Stimulated activated naive CD8-positive, alpha-beta T cell treated with anti-CD3 and anti-CD28 coated beads, Interleukin-15, amount 100 ng/mL, for 72 hours (primary cell): ENCODE measurements at regions not wholly inside any gene's neighbourhood (a gene's known extent, or its start where the extent isn't known, plus 50 kb on each side); places are given as distances from the start of the nearest gene placed in this dataset.
"Not testable (repeated sequence)": the region's sequence is repeated elsewhere in the genome, so short reads cannot be mapped to it uniquely, and the experiment has no call there.

Experiments
- ATAC-seq: fragments of 150-1000 bp; cut with Tn5 transposase; 2 replicates; pipeline ENCODE4 v1.10.0; 2021; ENCODE audit warnings: mild to moderate bottlenecking, moderate library complexity
- DNase-seq, 2 donors: peaks; one replicate each; pipeline ENCODE4 v3.0.0; 2021 to 2022
- H3K27ac Mint-ChIP-seq, 2 donors: one replicate each; pipeline ENCODE4 v1.8.0; 2022; ENCODE audit warnings: mild to moderate bottlenecking in 2 of 2, mixed read lengths in 2 of 2, moderate library complexity in 2 of 2
- H3K27me3 Mint-ChIP-seq: one replicate; pipeline ENCODE4 v1.8.0; 2022; ENCODE audit warnings: mixed read lengths
- H3K4me1 Mint-ChIP-seq: one replicate; pipeline ENCODE4 v1.8.0; 2022; ENCODE audit warnings: mild to moderate bottlenecking, mixed read lengths
- H3K4me3 Mint-ChIP-seq, 2 donors: one replicate each; pipeline ENCODE4 v1.8.0; 2022; ENCODE audit warnings: mild to moderate bottlenecking in 2 of 2, mixed read lengths in 2 of 2, moderate library complexity in 1 of 2
- H3K9me3 Mint-ChIP-seq, 2 donors: one replicate each; pipeline ENCODE4 v1.8.0; 2022; ENCODE audit warnings: mixed read lengths in 2 of 2

DNA sequence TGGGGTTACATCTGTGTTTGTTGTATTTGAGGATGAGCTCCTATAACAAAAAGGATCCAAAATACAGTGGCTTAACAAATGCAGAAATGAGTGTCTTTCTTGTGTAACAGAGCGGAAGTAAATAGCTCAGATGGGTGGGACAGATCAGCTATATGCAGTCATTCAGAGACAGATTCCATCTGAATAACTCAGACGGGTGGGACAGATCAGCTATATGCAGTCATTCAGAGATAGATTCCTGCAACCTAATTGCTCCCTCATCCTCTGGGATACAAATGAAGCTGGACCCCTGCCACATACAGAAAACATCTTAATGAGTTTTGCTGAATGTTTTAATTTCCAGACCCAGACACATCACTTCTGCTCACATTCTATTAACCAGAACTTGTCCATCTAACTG lies 332.3 kb downstream of the BCKDHB start:
- ATAC-seq: no peak
- Mint-ChIP-seq H3K27me3 (no peaks in the 10 kb centered on the region), H3K9me3 (no peaks in the 10 kb centered on the region), H3K27ac (no peak overlapping the region), H3K4me3 (no peak overlapping the region), H3K4me1 (no peaks in the 10 kb centered on the region)
- no peak for DNase-seq

- DNase-seq: no peak
- ATAC-seq: no peak
- H3K27me3 Mint-ChIP-seq: no peaks in the 10 kb centered on the region
- no peak overlapping the region for H3K27ac Mint-ChIP-seq
- no peaks in the 10 kb centered on the region for H3K4me1 Mint-ChIP-seq
- no peak overlapping the region for H3K4me3 Mint-ChIP-seq
- H3K9me3 Mint-ChIP-seq: no peaks in the 10 kb centered on the region
Measured at GRCh38 chr6:80437801-80438200, 331.3 kb downstream of the BCKDHB start.

DNA sequence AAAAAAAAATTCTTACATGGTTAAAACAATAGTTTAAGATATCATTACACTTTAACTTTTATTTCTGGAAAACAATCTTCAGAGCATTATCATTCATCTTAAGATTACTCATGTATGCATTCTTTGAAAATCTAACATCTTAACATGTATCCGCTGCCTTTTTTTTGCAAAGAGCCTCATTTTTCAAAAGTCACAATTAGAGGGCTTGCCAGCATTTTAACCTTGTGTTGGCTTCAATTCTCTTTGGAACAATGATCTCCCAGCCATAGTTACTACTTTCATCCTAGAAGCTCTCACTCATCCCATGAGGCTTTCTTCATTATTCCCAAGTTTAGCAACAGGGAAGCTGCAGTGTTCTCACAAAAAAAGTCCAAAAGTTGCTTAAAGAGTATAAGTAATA lies 330.8 kb downstream of the BCKDHB start:
- ATAC-seq (no peak), DNase-seq (no peak)
- no peak overlapping the region for H3K4me3 Mint-ChIP-seq
- H3K27me3 Mint-ChIP-seq: no peaks in the 10 kb centered on the region
- no peaks in the 10 kb centered on the region for H3K4me1 Mint-ChIP-seq
- H3K9me3 Mint-ChIP-seq: peaks cover 3 to 4% of the 10 kb centered on the region in 2 donors
- no peak overlapping the region for H3K27ac Mint-ChIP-seq

DNA sequence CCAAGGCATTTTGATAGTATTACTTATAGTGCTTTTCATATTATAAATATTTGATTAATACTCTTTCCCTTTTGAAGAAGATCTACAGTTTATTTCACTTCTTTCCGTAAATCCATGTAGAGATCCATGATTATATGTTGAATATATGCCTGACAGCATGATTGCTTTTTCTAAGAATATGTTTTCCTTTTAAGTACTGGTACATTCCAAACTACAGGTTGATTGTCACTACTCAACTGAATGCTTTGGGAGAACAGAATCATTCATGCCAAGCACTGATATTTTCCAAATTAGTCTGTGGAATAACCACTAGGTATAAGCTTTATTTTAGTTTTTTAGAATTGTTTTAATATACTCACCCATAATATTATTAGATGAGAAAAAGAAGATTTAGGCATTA lies 330.2 kb downstream of the BCKDHB start:
- ATAC-seq (no peak), DNase-seq (no peak)
- no peaks in the 10 kb centered on the region for H3K27me3 Mint-ChIP-seq
- no peak overlapping the region for H3K4me3 Mint-ChIP-seq
- H3K4me1 Mint-ChIP-seq: no peaks in the 10 kb centered on the region
- H3K9me3 Mint-ChIP-seq: peaks cover 5 to 7% of the 10 kb centered on the region in 2 donors
- no peak overlapping the region for H3K27ac Mint-ChIP-seq

DNA sequence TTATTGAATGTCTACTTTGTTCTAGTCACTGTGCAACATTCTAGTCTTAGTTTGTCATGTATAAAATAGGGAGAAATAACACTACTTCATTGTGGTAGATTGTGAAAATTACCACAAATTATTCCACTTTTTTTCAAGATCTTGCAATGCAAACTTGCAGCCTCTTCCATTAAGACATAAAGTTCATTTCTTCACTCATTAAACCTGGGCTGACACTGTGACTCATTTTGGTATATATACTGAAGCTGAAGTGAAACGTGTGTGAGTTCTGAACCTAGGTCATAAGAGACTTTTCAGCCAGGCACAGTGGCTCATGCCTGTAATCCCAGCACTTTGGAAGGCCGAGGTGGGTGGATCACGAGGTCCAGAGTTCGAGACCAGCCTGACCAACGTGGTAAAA lies 329.0 kb downstream of the BCKDHB start:
- Mint-ChIP-seq H3K27me3 (no peaks in the 10 kb centered on the region), H3K4me3 (no peak overlapping the region), H3K4me1 (no peaks in the 10 kb centered on the region), H3K9me3 (peaks cover 10 to 19% of the 10 kb centered on the region in 2 donors), H3K27ac (no peak overlapping the region)
- DNase-seq (no peak), ATAC-seq (no peak)

DNA sequence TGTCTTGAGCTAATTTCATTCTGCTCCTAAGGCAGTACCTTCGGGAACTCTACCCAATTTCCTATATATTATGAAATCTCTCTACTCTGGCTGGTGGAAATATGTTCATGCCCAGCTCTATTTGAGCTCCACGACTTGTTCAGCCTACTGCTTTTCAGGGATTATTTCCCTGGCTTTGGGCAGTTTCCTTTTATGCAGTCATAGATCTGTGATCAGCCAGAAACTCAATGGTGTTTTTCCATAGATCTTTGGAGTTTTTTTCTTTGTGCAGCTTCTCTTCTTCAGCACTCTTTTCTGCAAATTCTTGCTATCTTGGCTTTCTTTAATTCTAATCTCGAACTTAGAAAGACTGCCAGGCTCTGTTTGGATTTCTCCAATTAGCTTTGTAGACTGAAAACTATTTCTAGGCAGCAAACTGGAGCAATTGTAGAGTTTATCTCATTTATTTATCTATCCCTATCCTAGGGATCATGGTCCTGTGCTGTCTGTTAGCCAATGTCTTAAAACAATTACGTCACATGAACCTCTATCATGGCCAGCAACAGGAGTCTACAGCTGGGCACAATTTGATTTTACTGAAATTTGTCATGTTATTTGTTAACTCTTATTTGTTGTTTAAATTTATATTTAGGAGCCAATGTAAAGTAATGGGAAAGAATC lies 328.4 kb downstream of the BCKDHB start:
- H3K27ac Mint-ChIP-seq: no peak overlapping the region
- peaks cover 11 to 25% of the 10 kb centered on the region in 2 donors for H3K9me3 Mint-ChIP-seq
- DNase-seq (no peak), ATAC-seq (no peak)
- no peaks in the 10 kb centered on the region for H3K27me3 Mint-ChIP-seq
- H3K4me1 Mint-ChIP-seq: no peaks in the 10 kb centered on the region
- H3K4me3 Mint-ChIP-seq: no peak overlapping the region

DNA sequence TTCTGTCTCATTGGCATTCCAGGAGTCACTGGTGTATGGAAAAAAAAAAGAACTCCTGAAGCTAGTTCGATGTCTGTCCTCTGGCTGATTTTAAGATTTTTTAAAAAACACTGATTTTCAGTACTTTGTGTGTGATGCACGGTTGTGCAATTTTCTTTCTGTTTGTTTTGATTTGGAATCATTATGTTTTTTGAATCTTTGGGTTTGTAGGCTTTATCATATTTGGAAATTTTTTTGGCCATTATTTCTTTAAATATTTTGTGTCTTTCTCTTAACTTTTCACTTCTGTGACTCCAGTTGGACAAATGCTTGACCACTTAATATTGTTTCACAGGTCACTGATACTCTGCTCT lies 327.2 kb downstream of the BCKDHB start:
- peaks cover 11 to 26% of the 10 kb centered on the region in 2 donors for H3K9me3 Mint-ChIP-seq
- no peak overlapping the region for H3K27ac Mint-ChIP-seq
- no peaks in the 10 kb centered on the region for H3K4me1 Mint-ChIP-seq
- no peak for ATAC-seq
- no peaks in the 10 kb centered on the region for H3K27me3 Mint-ChIP-seq
- no peak for DNase-seq
- H3K4me3 Mint-ChIP-seq: no peak overlapping the region

DNA sequence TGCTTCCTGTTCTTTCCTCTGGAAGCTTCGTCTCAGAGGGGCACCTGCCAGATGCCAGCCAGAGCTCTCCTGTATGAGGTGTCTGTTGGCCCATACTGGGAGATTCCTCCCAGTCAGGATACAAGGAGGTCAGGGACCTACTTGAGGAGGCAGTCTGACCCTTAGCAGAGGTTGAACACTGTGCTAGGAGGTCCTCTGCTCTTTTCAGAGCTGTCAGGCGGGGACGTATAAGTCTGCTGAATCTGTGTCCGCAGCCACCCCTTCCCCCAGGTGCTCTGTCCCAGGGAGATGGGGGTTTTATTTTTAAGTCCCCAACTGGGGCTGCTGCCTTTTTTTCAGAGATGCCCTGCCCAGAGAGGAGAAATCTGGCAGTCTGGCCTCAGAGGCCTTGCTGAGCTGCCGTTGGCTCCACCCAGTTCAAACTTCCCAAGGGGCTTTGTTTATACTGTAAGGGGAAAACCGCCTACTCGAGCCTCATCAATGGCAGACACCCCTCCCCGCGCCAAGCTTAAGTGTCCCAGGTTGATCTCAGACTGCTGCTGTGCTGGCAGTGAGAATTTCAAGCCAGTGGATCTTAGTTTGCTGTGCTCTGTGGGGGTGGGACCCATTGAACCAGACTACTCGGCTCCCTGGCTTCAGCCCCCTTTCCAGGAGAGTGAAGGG lies 326.7 kb downstream of the BCKDHB start:
- H3K4me1 Mint-ChIP-seq: no peaks in the 10 kb centered on the region

GRCh38 chr6:80425089-80425823 lies 318.8 kb downstream of the BCKDHB start:
- no peak for ATAC-seq
- H3K4me3 Mint-ChIP-seq: no peak overlapping the region
- H3K4me1 Mint-ChIP-seq: no peaks in the 10 kb centered on the region
- peaks cover 30 to 48% of the 10 kb centered on the region in 2 donors for H3K9me3 Mint-ChIP-seq
- H3K27ac Mint-ChIP-seq: no peak overlapping the region
- H3K27me3 Mint-ChIP-seq: no peaks in the 10 kb centered on the region
- DNase-seq: no peak

More for the DNA sequence above, 326.7 kb downstream of the BCKDHB start:
- Mint-ChIP-seq H3K4me3 (no peak overlapping the region), H3K9me3 (peaks cover 11 to 26% of the 10 kb centered on the region in 2 donors), H3K27ac (no peak overlapping the region), H3K27me3 (no peaks in the 10 kb centered on the region)
- ATAC-seq (no peak), DNase-seq (no peak)

DNA sequence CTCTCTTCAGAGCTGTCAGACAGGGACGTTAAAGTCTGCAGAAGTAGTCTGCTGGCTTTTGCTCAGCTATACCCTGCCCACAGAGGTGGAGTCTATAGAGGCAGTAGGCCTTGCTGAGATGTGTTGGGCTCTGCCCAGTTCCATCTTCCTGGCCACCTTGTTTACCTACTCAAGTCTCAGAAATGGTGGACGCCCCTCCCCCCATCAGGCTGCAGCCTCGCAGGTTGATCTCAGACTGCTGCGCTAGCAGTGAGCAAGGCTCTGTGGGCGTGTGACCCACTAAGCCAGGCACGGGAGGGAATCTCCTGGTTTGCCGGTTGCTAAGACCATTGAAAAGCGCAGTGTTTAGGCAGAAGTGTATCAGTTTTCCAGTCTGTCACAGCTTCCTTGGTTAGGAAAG lies 305.0 kb downstream of the BCKDHB start:
- no peaks in the 10 kb centered on the region for H3K27me3 Mint-ChIP-seq
- no peak overlapping the region for H3K4me3 Mint-ChIP-seq
- DNase-seq: no peak
- H3K9me3 Mint-ChIP-seq: peaks cover 32 to 52% of the 10 kb centered on the region in 2 donors
- H3K4me1 Mint-ChIP-seq: no peaks in the 10 kb centered on the region
- H3K27ac Mint-ChIP-seq: no peak overlapping the region
- no peak for ATAC-seq

- H3K27me3 Mint-ChIP-seq, DNase-seq, H3K4me3 Mint-ChIP-seq, H3K4me1 Mint-ChIP-seq, ATAC-seq: not testable (repeated sequence)
- peaks cover 24 to 34% of the 10 kb centered on the region in 2 donors for H3K9me3 Mint-ChIP-seq
- H3K27ac Mint-ChIP-seq: peak overlapping the region in 1 of 2 donors; percentile 65
Measured at GRCh38 chr6:80407976-80408375, 301.5 kb downstream of the BCKDHB start.

DNA sequence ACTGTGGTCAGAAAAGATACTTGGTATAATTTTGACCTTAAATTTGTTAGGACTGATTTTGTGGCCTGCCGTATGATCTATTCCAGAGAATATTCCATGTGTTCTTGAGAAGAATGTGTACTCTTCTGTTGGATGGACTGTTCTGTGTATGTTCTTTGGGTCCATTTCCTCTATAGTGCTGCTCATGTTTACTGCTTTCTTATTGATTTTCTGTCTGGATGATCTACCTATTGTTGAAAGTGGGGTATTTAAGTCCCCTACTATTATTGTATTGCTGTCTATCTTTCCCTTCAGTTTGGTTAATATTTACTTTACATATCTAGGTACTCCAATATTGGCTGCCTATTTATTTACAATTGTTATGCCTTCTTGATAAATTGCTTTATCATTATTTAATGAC lies 298.4 kb downstream of the BCKDHB start:
- Mint-ChIP-seq H3K4me1 (no peaks in the 10 kb centered on the region), H3K27ac (no peak overlapping the region), H3K27me3 (no peaks in the 10 kb centered on the region), H3K4me3 (no peak overlapping the region), H3K9me3 (peaks cover 26 to 30% of the 10 kb centered on the region in 2 donors)
- DNase-seq (no peak), ATAC-seq (no peak)

- Mint-ChIP-seq H3K9me3 (peaks cover 32 to 34% of the 10 kb centered on the region in 2 donors), H3K4me3 (no peak overlapping the region), H3K4me1 (no peaks in the 10 kb centered on the region), H3K27me3 (no peaks in the 10 kb centered on the region), H3K27ac (no peak overlapping the region)
- ATAC-seq (no peak), DNase-seq (no peak)
Measured at GRCh38 chr6:80403365-80403764, 296.9 kb downstream of the BCKDHB start.

DNA sequence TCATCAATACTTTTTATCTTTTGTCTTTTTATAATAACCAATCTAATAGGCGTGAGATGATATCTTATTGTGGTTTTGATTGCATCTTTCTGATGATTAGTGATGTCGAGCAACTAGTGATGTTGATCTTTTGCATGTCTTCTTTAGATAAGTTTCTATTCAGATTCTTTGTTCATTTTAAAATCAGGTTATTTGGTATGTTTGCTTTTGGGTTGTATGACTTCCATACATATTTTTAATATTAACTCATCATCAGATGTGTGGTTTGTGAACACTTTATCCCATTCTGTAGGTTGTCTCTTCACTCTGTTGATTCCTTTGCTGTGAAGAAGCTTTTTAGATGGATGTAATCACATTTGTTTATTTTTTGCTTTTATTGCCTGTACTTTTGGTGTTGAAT lies 295.8 kb downstream of the BCKDHB start:
- H3K4me1 Mint-ChIP-seq: no peaks in the 10 kb centered on the region
- ATAC-seq (no peak), DNase-seq (no peak)
- no peaks in the 10 kb centered on the region for H3K27me3 Mint-ChIP-seq
- H3K9me3 Mint-ChIP-seq: peaks cover 32 to 37% of the 10 kb centered on the region in 2 donors
- no peak overlapping the region for H3K4me3 Mint-ChIP-seq
- H3K27ac Mint-ChIP-seq: no peak overlapping the region
